T-helper 1 cell treated with Interleukin-12 subunit alpha and Interleukin-12 subunit beta and Interleukin-4 antibody, amounts not matched to agents 30 μg/mL and 1 μg/mL, for 36 hours (primary cell): ENCODE measurements at regions not wholly inside any gene's neighbourhood (a gene's known extent, or its start where the extent isn't known, plus 50 kb on each side); places are given as distances from the start of the nearest gene placed in this dataset.
"Not testable (repeated sequence)": the region's sequence is repeated elsewhere in the genome, so short reads cannot be mapped to it uniquely, and the experiment has no call there.

Source experiments
- H3K27ac Mint-ChIP-seq: one replicate; pipeline ENCODE4 v1.8.0; 2021; ENCODE audit warnings: mild to moderate bottlenecking, mixed read lengths
- H3K27me3 Mint-ChIP-seq: one replicate; pipeline ENCODE4 v1.8.0; 2021; ENCODE audit warnings: low read depth, mixed read lengths
- H3K36me3 Mint-ChIP-seq: one replicate; pipeline ENCODE4 v1.8.0; 2021; ENCODE audit warnings: low read depth, mixed read lengths
- H3K4me1 Mint-ChIP-seq: one replicate; pipeline ENCODE4 v1.8.0; 2021; ENCODE audit warnings: low read depth, mixed read lengths
- H3K4me3 Mint-ChIP-seq: one replicate; pipeline ENCODE4 v1.8.0; 2021; ENCODE audit warnings: mild to moderate bottlenecking, moderate library complexity, mixed read lengths
- H3K9me3 Mint-ChIP-seq: one replicate; pipeline ENCODE4 v1.8.0; 2021; ENCODE audit warnings: mixed read lengths

DNA sequence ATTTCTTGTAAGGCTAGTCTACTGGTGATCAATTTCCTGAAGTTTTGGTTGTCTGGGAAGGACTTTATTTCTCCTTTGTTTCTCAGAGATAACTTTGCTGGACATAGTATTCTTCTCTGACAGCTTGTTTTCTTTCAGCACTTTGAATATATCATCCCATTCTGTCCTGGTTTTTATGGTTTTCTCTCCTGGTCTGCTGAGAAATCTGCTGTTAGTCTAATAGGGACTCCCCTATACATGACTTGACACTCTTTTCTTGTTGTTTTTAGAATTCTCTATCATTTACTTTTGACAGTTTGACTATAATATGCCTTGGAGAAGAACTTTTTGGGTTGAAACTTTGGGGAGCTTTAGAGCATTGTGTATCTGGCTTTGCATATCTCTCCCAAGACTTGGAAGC, 112.5 kb downstream of the PRL start:
- Mint-ChIP-seq H3K4me3 (no peak overlapping the region), H3K4me1 (no peaks in the 10 kb centered on the region), H3K27ac (no peak overlapping the region), H3K27me3 (no peaks in the 10 kb centered on the region), H3K36me3 (no peaks in the 10 kb centered on the region), H3K9me3 (peaks cover 26% of the 10 kb centered on the region)

DNA sequence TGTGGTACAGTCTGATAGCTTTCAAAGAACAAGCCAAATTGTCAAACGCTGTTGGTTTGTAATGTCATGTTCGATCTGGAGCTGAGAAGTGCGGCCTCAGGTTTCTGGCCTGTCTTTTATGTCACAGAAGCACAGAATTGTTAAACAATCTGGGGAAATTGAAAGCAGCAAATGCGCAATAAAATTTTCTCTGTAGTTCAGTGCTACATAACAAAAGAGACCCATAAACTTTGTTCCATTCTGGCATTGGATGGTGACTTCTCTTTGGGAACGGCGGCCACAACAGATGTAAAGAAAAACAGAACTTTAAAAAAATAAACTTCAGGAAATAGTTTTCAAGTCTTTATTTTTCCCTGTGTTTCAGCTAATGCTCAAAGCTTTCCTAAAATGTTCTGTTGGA, 106.9 kb downstream of the PRL start:
- no peaks in the 10 kb centered on the region for H3K36me3 Mint-ChIP-seq
- H3K4me3 Mint-ChIP-seq = no peak overlapping the region
- no peaks in the 10 kb centered on the region for H3K9me3 Mint-ChIP-seq
- no peaks in the 10 kb centered on the region for H3K27me3 Mint-ChIP-seq
- H3K4me1 Mint-ChIP-seq = no peaks in the 10 kb centered on the region
- no peak overlapping the region for H3K27ac Mint-ChIP-seq

DNA sequence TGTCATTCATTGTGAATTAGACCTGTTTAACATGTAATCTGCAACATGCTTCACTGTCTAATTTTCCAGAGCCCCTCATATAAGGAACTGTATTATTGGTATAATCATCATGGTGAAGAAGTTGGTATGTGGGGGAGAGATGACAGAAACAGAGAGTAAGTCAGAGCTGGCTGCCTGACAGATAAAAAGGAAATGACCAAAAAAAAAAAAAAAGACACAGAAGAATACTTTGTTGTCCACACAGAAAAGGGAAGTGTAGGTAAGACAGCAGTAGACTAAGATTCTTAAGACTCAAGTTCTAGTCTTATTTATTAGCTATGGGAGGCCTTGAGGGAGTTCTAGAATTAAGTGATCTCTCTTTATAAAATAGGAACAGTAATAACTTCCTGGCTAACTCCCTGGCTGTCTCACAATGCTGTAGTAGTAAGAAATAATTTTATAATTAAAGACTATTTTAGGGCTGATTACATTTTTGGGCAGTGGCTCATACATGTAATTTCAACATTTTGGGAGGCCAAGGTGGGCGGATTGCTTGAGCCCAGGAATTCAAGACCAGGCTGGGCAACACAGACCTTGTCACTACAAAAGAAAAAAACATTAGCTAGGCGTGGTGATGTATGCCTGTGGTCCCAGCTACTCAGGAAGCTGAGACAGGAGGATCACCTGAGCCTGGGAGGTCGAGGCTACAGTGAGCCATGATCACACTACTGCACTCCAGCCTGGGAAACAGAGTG, 102.5 kb downstream of the PRL start:
- Mint-ChIP-seq H3K27ac (no peak overlapping the region), H3K4me3 (no peak overlapping the region), H3K9me3 (no peaks in the 10 kb centered on the region), H3K27me3 (no peaks in the 10 kb centered on the region), H3K36me3 (no peaks in the 10 kb centered on the region), H3K4me1 (no peaks in the 10 kb centered on the region)

DNA sequence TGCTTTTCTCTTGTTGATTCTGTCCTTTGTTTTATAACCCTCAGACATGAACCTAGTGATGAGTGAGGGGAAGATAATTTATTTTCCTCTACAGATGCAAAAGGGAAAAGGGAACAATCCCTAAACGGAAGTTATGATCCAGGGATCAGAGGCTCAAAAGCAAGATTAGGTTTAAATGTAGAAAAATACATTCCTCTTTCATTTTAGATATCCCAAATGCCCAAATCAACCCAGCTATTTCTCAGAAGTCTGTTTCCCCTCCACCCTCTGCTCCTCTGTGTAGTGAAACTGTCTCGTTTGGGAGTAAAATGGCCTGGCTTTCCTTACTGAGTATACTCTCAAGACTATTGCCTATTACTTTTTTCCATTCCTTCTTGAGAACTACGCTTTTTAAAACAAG, 97.1 kb downstream of the PRL start:
- Mint-ChIP-seq H3K27me3 (no peaks in the 10 kb centered on the region), H3K4me3 (no peak overlapping the region), H3K4me1 (no peaks in the 10 kb centered on the region), H3K9me3 (no peaks in the 10 kb centered on the region), H3K36me3 (no peaks in the 10 kb centered on the region), H3K27ac (no peak overlapping the region)

DNA sequence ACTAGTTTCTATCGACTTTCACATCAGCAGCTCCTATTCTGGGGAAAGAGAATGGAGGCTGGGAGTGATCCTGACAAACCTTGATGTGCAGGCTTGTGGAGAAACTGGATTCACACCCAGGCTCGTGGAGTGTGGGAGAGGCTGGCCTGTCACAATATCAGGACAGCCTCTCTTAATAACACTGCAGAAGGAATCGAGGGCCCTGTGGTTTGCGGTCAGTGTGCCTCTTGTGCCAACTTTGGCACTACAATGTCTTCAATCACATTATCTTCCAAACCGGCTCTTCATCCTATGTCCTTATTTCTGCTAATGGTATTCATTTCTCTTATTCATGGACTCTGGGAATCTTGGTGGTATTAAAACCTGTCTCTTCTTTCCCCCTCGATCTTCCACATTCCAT, 92.7 kb downstream of the PRL start:
- no peak overlapping the region for H3K4me3 Mint-ChIP-seq
- H3K4me1 Mint-ChIP-seq = no peaks in the 10 kb centered on the region
- no peak overlapping the region for H3K27ac Mint-ChIP-seq
- peaks cover 4% of the 10 kb centered on the region for H3K9me3 Mint-ChIP-seq
- no peaks in the 10 kb centered on the region for H3K27me3 Mint-ChIP-seq
- H3K36me3 Mint-ChIP-seq = no peaks in the 10 kb centered on the region

DNA sequence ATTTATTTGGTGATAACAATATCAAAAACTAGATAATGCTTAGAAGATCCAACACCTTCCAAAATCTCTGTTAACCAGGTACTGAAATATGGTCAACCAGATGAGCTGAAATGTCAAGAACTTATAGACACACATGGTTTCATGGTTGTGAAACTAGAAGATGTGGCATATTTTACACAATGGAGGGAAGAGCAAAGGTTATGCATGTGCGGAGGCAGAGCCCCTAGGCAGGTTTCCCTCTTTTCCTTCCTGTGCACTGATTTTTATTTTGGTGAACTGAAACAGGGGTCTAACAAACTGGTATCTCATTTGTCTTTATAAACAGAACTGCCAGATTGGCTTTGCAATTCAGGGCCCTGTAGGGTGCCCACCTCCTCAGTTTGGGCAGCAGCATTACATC, 91.6 kb downstream of the PRL start:
- H3K4me3 Mint-ChIP-seq = no peak overlapping the region
- H3K27me3 Mint-ChIP-seq = no peaks in the 10 kb centered on the region
- no peaks in the 10 kb centered on the region for H3K36me3 Mint-ChIP-seq
- no peak overlapping the region for H3K27ac Mint-ChIP-seq
- H3K9me3 Mint-ChIP-seq = peaks cover 4% of the 10 kb centered on the region
- H3K4me1 Mint-ChIP-seq = no peaks in the 10 kb centered on the region

DNA sequence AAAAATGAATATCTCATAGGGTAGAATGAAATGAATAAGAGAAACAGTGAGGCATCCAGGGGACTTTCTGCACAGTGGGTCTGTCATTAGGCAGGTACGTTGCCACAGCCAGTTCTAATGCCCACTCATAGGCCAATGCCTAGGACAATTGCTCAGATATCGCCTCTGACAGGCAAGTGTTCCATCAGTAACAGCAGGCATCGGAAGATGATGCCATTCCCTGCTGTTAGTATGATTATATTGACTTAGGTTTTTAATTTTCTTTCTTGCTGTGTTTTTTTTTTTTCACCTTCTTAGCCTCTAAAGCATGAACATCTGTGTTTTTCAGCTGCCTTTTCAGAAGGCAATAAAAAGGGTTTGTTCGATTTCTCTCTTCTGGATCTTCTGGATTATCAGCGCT, 90.7 kb downstream of the PRL start:
- Mint-ChIP-seq H3K27ac (no peak overlapping the region), H3K36me3 (no peaks in the 10 kb centered on the region), H3K4me3 (no peak overlapping the region), H3K27me3 (no peaks in the 10 kb centered on the region), H3K9me3 (peaks cover 4% of the 10 kb centered on the region), H3K4me1 (no peaks in the 10 kb centered on the region)

DNA sequence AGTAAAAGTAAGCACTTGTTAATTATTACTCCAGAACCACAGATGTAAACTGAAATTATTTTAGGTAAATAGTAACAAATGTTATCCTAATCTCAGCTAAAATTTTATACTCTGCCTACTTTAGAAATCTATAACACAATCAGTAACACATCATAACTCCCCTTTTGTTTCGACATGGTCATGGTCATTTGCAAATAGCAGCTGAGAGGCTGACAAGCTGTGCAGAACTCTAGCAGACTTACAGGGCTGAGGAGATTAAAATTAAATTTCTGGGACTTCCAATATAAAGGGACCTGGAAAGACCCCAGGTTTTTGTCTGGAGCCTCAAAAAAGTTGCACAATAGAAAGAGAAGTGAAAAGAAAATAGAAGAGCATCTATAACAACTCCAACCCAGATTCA, 88.8 kb downstream of the PRL start:
- Mint-ChIP-seq H3K27me3 (no peaks in the 10 kb centered on the region), H3K4me3 (no peak overlapping the region), H3K27ac (no peak overlapping the region), H3K4me1 (no peaks in the 10 kb centered on the region), H3K9me3 (peaks cover 4% of the 10 kb centered on the region), H3K36me3 (no peaks in the 10 kb centered on the region)

DNA sequence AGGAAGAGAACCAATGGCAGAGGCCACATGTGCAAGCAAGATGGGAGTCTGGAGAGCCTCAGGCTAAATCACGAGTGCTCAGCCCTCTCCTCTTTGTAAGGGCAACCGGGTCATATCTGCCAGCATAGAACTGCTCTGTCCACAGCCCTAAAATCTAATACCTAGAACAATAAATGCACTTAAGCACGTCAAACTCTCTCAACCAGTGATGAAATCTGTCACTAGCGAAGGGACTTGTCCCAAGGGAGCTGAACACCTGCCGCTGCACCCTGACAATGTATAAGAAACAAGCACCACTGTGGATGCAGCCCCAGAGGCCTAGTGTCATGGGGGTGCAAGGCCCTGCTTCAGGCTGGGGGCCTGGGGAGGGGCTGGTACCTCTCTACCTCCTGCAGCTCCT, 82.5 kb downstream of the PRL start:
- H3K27ac Mint-ChIP-seq = no peak overlapping the region
- H3K4me3 Mint-ChIP-seq = no peak overlapping the region
- no peaks in the 10 kb centered on the region for H3K27me3 Mint-ChIP-seq
- H3K36me3 Mint-ChIP-seq = no peaks in the 10 kb centered on the region
- no peaks in the 10 kb centered on the region for H3K4me1 Mint-ChIP-seq
- no peaks in the 10 kb centered on the region for H3K9me3 Mint-ChIP-seq

DNA sequence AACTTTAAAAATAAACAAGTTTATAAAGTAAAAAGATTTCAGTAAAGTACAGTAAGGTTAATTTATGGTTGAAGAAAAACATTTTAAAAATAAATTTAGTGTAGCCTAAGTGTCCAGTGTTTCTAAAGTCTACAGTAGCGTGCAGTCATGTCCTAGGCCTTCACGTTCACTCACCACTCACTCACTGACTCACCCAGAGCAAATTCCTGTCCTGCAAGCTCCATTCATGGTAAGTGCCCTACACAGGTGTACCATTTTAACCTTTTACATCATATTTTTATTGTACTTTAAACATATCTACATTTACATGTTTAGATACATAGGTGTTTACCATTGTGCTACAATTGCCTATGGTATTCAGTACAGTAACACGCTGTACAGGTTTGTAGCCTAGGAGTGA, 81.4 kb downstream of the PRL start:
- H3K4me3 Mint-ChIP-seq, H3K4me1 Mint-ChIP-seq, H3K27me3 Mint-ChIP-seq, H3K9me3 Mint-ChIP-seq, H3K36me3 Mint-ChIP-seq, H3K27ac Mint-ChIP-seq: not testable (repeated sequence)

DNA sequence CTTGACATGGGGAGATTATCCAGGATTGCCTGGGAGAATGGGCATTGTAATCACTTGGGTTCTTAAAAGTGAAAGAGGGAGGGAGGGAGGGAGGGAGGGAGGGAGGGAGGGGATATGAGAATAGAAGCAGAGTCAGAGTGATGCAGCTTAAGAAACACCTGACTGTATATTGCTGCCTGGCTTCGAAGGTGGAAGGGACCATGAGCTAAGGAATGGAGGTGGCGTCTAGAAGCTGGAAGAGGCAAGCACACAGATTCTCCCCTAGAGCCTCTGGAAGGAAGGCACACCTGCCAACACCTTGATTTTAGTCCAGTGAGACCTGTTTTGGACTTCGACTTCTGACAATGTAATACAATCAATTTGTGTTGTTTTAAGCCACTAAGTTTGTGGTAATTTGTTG, 78.4 kb downstream of the PRL start:
- H3K27ac Mint-ChIP-seq = no peak overlapping the region
- H3K4me1 Mint-ChIP-seq = no peaks in the 10 kb centered on the region
- peaks cover 5% of the 10 kb centered on the region for H3K9me3 Mint-ChIP-seq
- H3K4me3 Mint-ChIP-seq = no peak overlapping the region
- no peaks in the 10 kb centered on the region for H3K36me3 Mint-ChIP-seq
- H3K27me3 Mint-ChIP-seq = no peaks in the 10 kb centered on the region

DNA sequence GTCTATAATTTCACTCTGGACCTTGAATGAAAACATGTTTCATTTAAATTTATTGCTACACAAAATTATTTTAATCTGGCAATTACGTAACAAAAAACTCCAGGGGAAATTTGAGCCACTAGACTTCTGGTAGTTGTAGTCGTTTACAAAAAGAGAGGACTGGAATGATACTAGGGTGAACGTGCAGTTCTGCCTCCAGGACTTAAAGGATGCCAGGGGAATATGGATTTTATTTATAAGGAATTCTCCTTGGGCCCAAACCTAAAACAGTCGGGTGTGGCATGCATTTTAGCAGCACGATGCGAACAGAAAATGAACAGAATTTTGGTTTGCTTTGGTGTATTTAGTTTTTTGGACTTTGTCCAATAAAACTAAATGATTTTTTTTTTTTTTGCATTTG, 76.9 kb downstream of the PRL start:
- Mint-ChIP-seq H3K27ac (no peak overlapping the region), H3K4me3 (no peak overlapping the region)

DNA sequence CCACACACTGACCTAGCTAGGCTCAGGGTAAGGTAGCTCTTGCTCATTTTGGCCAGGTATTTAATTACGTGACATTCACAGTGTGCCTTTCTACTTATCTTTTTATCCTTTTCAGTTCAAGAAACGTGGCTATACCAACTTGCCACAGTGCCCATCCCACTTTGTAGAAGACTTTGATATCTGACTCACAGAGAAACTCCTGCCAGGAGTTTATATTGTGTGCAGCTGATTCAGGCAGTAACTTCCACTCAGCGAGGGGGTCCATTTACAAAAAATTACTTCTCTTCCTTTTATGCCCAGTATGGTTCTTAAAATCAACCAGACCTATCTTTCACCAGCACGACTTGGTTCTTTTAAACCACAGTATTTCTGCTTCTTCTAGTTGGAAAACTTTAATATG, 75.6 kb downstream of the PRL start:
- H3K36me3 Mint-ChIP-seq = no peaks in the 10 kb centered on the region
- H3K27me3 Mint-ChIP-seq = no peaks in the 10 kb centered on the region
- no peak overlapping the region for H3K4me3 Mint-ChIP-seq
- no peaks in the 10 kb centered on the region for H3K4me1 Mint-ChIP-seq
- H3K27ac Mint-ChIP-seq = no peak overlapping the region
- peaks cover 5% of the 10 kb centered on the region for H3K9me3 Mint-ChIP-seq

More for the DNA sequence above, 76.9 kb downstream of the PRL start:
- Mint-ChIP-seq H3K27me3 (no peaks in the 10 kb centered on the region), H3K36me3 (no peaks in the 10 kb centered on the region), H3K4me1 (no peaks in the 10 kb centered on the region), H3K9me3 (peaks cover 5% of the 10 kb centered on the region)

DNA sequence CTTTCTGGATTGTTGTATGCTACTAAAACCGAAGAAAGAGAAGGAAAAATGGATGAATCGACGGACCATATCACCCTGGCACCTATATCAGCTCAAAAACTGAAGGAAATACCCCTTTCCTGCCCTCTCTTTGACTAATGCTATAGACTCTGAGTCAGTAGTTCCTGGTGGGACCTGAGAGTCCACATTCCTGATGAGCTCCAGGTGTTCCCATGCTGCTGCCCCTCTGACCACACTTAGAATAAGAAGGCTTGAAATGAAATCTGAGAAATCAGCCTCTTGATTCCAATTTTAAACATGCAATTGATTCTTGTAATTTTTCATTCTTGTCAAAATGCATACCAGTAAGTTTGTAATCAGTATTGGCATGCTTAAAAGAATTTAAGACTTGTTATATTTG, 75.2 kb downstream of the PRL start:
- H3K4me3 Mint-ChIP-seq = no peak overlapping the region
- H3K9me3 Mint-ChIP-seq = peaks cover 5% of the 10 kb centered on the region
- H3K27me3 Mint-ChIP-seq = no peaks in the 10 kb centered on the region
- H3K27ac Mint-ChIP-seq = no peak overlapping the region
- H3K36me3 Mint-ChIP-seq = no peaks in the 10 kb centered on the region
- H3K4me1 Mint-ChIP-seq = no peaks in the 10 kb centered on the region

DNA sequence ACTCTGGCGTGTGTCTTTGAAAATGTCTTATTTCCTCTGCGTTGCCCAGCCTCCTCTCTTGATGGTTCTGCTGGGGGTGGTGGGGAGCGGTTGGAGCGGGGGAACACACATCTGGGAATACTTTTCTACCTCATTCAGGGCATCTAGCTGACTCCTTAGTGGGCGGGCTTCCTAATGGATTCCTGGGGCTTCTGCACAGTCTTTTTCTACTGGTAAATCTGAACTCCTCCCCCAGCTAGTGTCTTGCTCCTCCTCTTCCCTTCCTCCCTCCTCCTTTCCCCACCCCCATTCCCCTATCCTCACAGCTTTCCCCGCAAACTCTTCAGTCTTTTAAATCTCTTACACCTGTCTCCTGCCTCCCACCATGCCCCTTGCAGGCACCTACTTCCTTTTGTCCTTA, 74.4 kb downstream of the PRL start:
- H3K9me3 Mint-ChIP-seq = peaks cover 5% of the 10 kb centered on the region
- no peak overlapping the region for H3K4me3 Mint-ChIP-seq
- H3K4me1 Mint-ChIP-seq = no peaks in the 10 kb centered on the region
- H3K27ac Mint-ChIP-seq = no peak overlapping the region
- H3K36me3 Mint-ChIP-seq = no peaks in the 10 kb centered on the region
- no peaks in the 10 kb centered on the region for H3K27me3 Mint-ChIP-seq
